ENCODE measurements at regions not wholly inside any gene's neighbourhood (a gene's known extent, or its start where the extent isn't known, plus 50 kb on each side); places are given as distances from the start of the nearest gene placed in this dataset.

- TF ChIP-seq FOXK2 (IDR thresholded peaks at IDR 0.05) = no peak
- TF ChIP-seq CREB1 (IDR thresholded peaks at IDR 0.05; ENCODE audit: low read depth) = no peak
- no peak for TF ChIP-seq CTCF (IDR thresholded peaks at IDR 0.05 in 2 of 3, conservative IDR thresholded peaks at IDR 0.05 in 1 of 3; ENCODE audit: control insufficient read depth in 2 of 3, extremely low read depth in 1 of 3, insufficient read depth in 1 of 3, low read depth in 3 of 3, low read length in 3 of 3)
- no peak for TF ChIP-seq JUND (IDR thresholded peaks at IDR 0.05; ENCODE audit: low read depth, low read length)
- TF ChIP-seq MAX (IDR thresholded peaks at IDR 0.05; ENCODE audit: low read depth, low read length) = no peak
- no peak for TF ChIP-seq EP300 (IDR thresholded peaks at IDR 0.05; ENCODE audit: borderline replicate concordance in 1 of 2, control insufficient read depth in 1 of 2, low read depth in 2 of 2, low read length in 2 of 2)
- TF ChIP-seq POLR2AphosphoS5 (IDR thresholded peaks at IDR 0.05; ENCODE audit: low read length) = no peak
- no peak for TF ChIP-seq E2F4 (IDR thresholded peaks at IDR 0.05; ENCODE audit: low read depth, low read length)
- TF ChIP-seq BRCA1 (IDR thresholded peaks at IDR 0.05; ENCODE audit: low read depth, low read length) = no peak
- TF ChIP-seq USF1 (IDR thresholded peaks at IDR 0.05; ENCODE audit: borderline replicate concordance, extremely low read length, insufficient read depth, low read depth, low read length) = no peak
- TF ChIP-seq PAX5 (IDR thresholded peaks at IDR 0.05; ENCODE audit: borderline replicate concordance, low read depth, low read length) = no peak
- TF ChIP-seq ZBTB33 (IDR thresholded peaks at IDR 0.05) = no peak
- no peak for TF ChIP-seq POLR2A (IDR thresholded peaks at IDR 0.05; ENCODE audit: low read depth, low read length)
Observed at GRCh38 chr13:80604098-80604497, 263.2 kb upstream of the SPRY2 start.

Data from GM12878 (cell line).